IMR-90 (cell line): ENCODE measurements at regions not wholly inside any gene's neighbourhood (a gene's known extent, or its start where the extent isn't known, plus 50 kb on each side); places are given as distances from the start of the nearest gene placed in this dataset.
A peak's percentile ranks its signal among the peaks of the same experiment; 100 is the strongest.

Experiments
- BHLHE40 ChIP-seq: fragments of 150-350 bp; IDR thresholded peaks from 2 replicates; pipeline ENCODE4 v1.6.1; 2016; ENCODE audit warnings: mild to moderate bottlenecking, low read depth, low read length
- CEBPB ChIP-seq: IDR thresholded peaks from 2 replicates; pipeline ENCODE4 v1.6.1; 2012; ENCODE audit warnings: low read depth, low read length, improper control_type of control experiment
- CHD1 ChIP-seq: IDR thresholded peaks from 2 replicates; pipeline ENCODE4 v1.6.1; 2012; ENCODE audit warnings: low read depth, low read length, improper control_type of control experiment
- FOS ChIP-seq: fragments of 150-350 bp; IDR thresholded peaks from 2 replicates; pipeline ENCODE4 v1.6.1; 2016; ENCODE audit warnings: low read depth, low read length
- MAZ ChIP-seq: IDR thresholded peaks from 2 replicates; pipeline ENCODE4 v1.6.1; 2012; ENCODE audit warnings: low read depth, mild to moderate bottlenecking, low read length, improper control_type of control experiment, moderate library complexity, borderline replicate concordance
- MXI1 ChIP-seq: IDR thresholded peaks from 2 replicates; pipeline ENCODE4 v1.6.1; 2012; ENCODE audit warnings: low read depth, mild to moderate bottlenecking, low read length, moderate library complexity, borderline replicate concordance
- POLR2A ChIP-seq: IDR thresholded peaks from 2 replicates; pipeline ENCODE4 v1.6.1; 2012; ENCODE audit warnings: mild to moderate bottlenecking, low read depth, low read length
- RAD21 ChIP-seq: IDR thresholded peaks from 2 replicates; pipeline ENCODE4 v1.6.1; 2012; ENCODE audit warnings: low read length, improper control_type of control experiment
- RCOR1 ChIP-seq: IDR thresholded peaks from 2 replicates; pipeline ENCODE4 v1.6.1; 2012; ENCODE audit warnings: mild to moderate bottlenecking, low read length, improper control_type of control experiment; ENCODE audit not compliant: insufficient replicate concordance
- RFX5 ChIP-seq: IDR thresholded peaks from 2 replicates; pipeline ENCODE4 v1.8.0; 2012; ENCODE audit warnings: low read depth, mild to moderate bottlenecking, low read length, moderate library complexity
- USF2 ChIP-seq: fragments of 150-350 bp; IDR thresholded peaks from 2 replicates; pipeline ENCODE4 v1.6.1; 2017; ENCODE audit warnings: mild to moderate bottlenecking, antibody characterized with exemption, low read length, low read depth
- TF ChIP-seq, protein P1 (sequence below): conservative IDR thresholded peaks from 2 replicates; pipeline ENCODE4 v1.5.1; 2012; ENCODE audit warnings: mild to moderate bottlenecking, low read depth, low read length, improper control_type of control experiment

DNA sequence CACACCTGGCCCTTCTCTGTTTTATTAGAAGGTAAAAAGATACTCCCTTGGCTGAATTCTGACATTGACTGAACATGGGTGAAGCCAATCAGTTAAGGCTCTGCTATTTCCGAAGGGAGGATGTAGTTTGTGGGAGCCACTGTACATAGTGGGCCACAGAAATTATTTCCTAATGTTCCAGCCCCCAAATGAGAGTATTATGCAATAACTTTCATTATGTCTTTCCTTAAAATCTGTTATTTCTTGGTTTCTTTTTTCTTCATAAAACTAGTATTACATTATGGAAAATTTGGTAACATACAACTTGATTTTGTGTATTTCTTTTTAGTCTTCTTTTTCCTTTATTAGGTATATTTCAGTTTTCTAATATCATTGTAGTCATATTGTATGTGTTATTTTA is 51.9 kb upstream of the EP300 start:
- TF ChIP-seq, protein P1, sequence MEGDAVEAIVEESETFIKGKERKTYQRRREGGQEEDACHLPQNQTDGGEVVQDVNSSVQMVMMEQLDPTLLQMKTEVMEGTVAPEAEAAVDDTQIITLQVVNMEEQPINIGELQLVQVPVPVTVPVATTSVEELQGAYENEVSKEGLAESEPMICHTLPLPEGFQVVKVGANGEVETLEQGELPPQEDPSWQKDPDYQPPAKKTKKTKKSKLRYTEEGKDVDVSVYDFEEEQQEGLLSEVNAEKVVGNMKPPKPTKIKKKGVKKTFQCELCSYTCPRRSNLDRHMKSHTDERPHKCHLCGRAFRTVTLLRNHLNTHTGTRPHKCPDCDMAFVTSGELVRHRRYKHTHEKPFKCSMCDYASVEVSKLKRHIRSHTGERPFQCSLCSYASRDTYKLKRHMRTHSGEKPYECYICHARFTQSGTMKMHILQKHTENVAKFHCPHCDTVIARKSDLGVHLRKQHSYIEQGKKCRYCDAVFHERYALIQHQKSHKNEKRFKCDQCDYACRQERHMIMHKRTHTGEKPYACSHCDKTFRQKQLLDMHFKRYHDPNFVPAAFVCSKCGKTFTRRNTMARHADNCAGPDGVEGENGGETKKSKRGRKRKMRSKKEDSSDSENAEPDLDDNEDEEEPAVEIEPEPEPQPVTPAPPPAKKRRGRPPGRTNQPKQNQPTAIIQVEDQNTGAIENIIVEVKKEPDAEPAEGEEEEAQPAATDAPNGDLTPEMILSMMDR, result no peak
- TF ChIP-seq POLR2A (no peak), USF2 (no peak), BHLHE40 (no peak), RAD21 (no peak), RCOR1 (no peak), FOS (no peak), MXI1 (no peak), CHD1 (no peak), MAZ (no peak), RFX5 (no peak), CEBPB (peak; percentile 55)
